Hepatocyte (in vitro differentiated cells): ENCODE measurements at regions not wholly inside any gene's neighbourhood (a gene's known extent, or its start where the extent isn't known, plus 50 kb on each side); places are given as distances from the start of the nearest gene placed in this dataset.

Source experiments
- DNase-seq: peaks from one replicate; pipeline ENCODE4 v3.0.0-alpha.2; 2016; ENCODE audit warnings: low spot score
- H2AFZ ChIP-seq: fragments of 200-600 bp; sonication (generic); 2 replicates; pipeline ENCODE4 v1.6.0; 2016; ENCODE audit warnings: antibody characterized with exemption, mild to moderate bottlenecking
- H3K27ac ChIP-seq: fragments of 200-600 bp; sonication (generic); 2 replicates; pipeline ENCODE4 v1.5.1; 2016; ENCODE audit warnings: mild to moderate bottlenecking
- H3K27me3 ChIP-seq: fragments of 200-600 bp; sonication (generic); 2 replicates; pipeline ENCODE4 v1.6.1; 2016
- H3K36me3 ChIP-seq: fragments of 200-600 bp; sonication (generic); replicated peaks from 2 replicates; pipeline ENCODE4 v1.5.1; 2016; ENCODE audit warnings: low read depth; ENCODE audit not compliant: insufficient read depth
- H3K4me1 ChIP-seq: fragments of 200-600 bp; sonication (generic); 2 replicates; pipeline ENCODE4 v1.5.1; 2016; ENCODE audit warnings: mild to moderate bottlenecking, moderate library complexity; ENCODE audit not compliant: insufficient read depth
- H3K4me2 ChIP-seq: fragments of 200-600 bp; sonication (generic); 2 replicates; pipeline ENCODE4 v1.6.0; 2016
- H3K4me3 ChIP-seq: fragments of 200-600 bp; sonication (generic); 2 replicates; pipeline ENCODE4 v1.5.1; 2016; ENCODE audit warnings: mild to moderate bottlenecking
- H3K79me2 ChIP-seq: fragments of 200-600 bp; sonication (generic); 2 replicates; pipeline ENCODE4 v1.6.0; 2017; ENCODE audit warnings: mild to moderate bottlenecking
- H3K9me2 ChIP-seq: fragments of 200-600 bp; sonication (generic); replicated peaks from 2 replicates; pipeline ENCODE4 v1.6.0; 2017; ENCODE audit warnings: mild to moderate bottlenecking; ENCODE audit not compliant: insufficient read depth
- H3K9me3 ChIP-seq: fragments of 200-600 bp; sonication (generic); 2 replicates; pipeline ENCODE4 v1.5.1; 2016; ENCODE audit warnings: low read depth, mild to moderate bottlenecking
- H4K20me1 ChIP-seq: fragments of 200-600 bp; sonication (generic); 2 replicates; pipeline ENCODE4 v1.6.0; 2016; ENCODE audit warnings: mild to moderate bottlenecking; ENCODE audit not compliant: insufficient read depth, poor library complexity, severe bottlenecking
- CTCF ChIP-seq: fragments of 200-600 bp; sonication (generic); IDR thresholded peaks from 2 replicates; pipeline ENCODE4 v1.5.1; 2016; ENCODE audit warnings: antibody characterized with exemption, mild to moderate bottlenecking; ENCODE audit not compliant: poor library complexity
- EZH2 ChIP-seq: fragments of 200-600 bp; sonication (generic); IDR thresholded peaks from 2 replicates; pipeline ENCODE4 v1.6.1; 2016; ENCODE audit warnings: antibody characterized with exemption, mild to moderate bottlenecking, borderline replicate concordance
- EZH2phosphoT487 ChIP-seq: fragments of 200-600 bp; sonication (generic); IDR thresholded peaks from one replicate; pipeline ENCODE4 v1.6.1; 2018; ENCODE audit warnings: antibody characterized with exemption, mild to moderate bottlenecking, low read depth, moderate library complexity; ENCODE audit not compliant: unreplicated experiment, severe bottlenecking
- WGBS: methylation state at CpG from one replicate; pipeline ENCODE4 v1.1.6; 2016; ENCODE audit warnings: low lambda C conversion rate; ENCODE audit errors: missing lambda C conversion rate; 5-methylcytosine and 5-hydroxymethylcytosine counted together

GRCh38 chr20:60480950-60481742, 522.9 kb downstream of the CDH26 start:
- Histone ChIP-seq H3K36me3 (no peaks in the 10 kb centered on the region), H3K4me2 (no peak overlapping the region), H3K4me3 (no peak overlapping the region), H3K27ac (no peak overlapping the region), H3K9me3 (no peaks in the 10 kb centered on the region), H4K20me1 (no peaks in the 10 kb centered on the region), H3K4me1 (no peaks in the 10 kb centered on the region), H2AFZ (no peak overlapping the region), H3K79me2 (no peaks in the 10 kb centered on the region), H3K27me3 (no peaks in the 10 kb centered on the region), H3K9me2 (no peaks in the 10 kb centered on the region)
- 83% methylated on average over 24 of the region's 25 CpGs for WGBS
- TF ChIP-seq EZH2phosphoT487, result no peak
- no peak for TF ChIP-seq CTCF
- TF ChIP-seq EZH2, result no peak
- no peak for DNase-seq

GRCh38 chr20:60481743-60482133, 523.5 kb downstream of the CDH26 start:
- H3K79me2 ChIP-seq, result no peaks in the 10 kb centered on the region
- no peak overlapping the region for H3K4me3 ChIP-seq
- TF ChIP-seq CTCF (no peak), EZH2 (no peak), EZH2phosphoT487 (no peak)
- no peaks in the 10 kb centered on the region for H3K36me3 ChIP-seq
- no peak for DNase-seq
- WGBS, result 59% methylated on average over 7 of the region's 7 CpGs
- H3K9me2 ChIP-seq, result no peaks in the 10 kb centered on the region
- no peaks in the 10 kb centered on the region for H3K27me3 ChIP-seq
- H3K4me1 ChIP-seq, result no peaks in the 10 kb centered on the region
- H4K20me1 ChIP-seq, result no peaks in the 10 kb centered on the region
- H2AFZ ChIP-seq, result no peak overlapping the region
- no peak overlapping the region for H3K27ac ChIP-seq
- H3K4me2 ChIP-seq, result no peak overlapping the region
- no peaks in the 10 kb centered on the region for H3K9me3 ChIP-seq

- no peaks in the 10 kb centered on the region for H3K36me3 ChIP-seq
- H3K4me3 ChIP-seq, result no peak overlapping the region
- no peak overlapping the region for H2AFZ ChIP-seq
Measured at GRCh38 chr20:60482221-60483008, 524.2 kb downstream of the CDH26 start.

More at GRCh38 chr20:60482221-60483008, 524.2 kb downstream of the CDH26 start:
- Histone ChIP-seq H3K27ac (no peak overlapping the region), H3K27me3 (no peaks in the 10 kb centered on the region), H3K4me2 (no peak overlapping the region), H4K20me1 (no peaks in the 10 kb centered on the region), H3K4me1 (no peaks in the 10 kb centered on the region), H3K9me3 (no peaks in the 10 kb centered on the region), H3K9me2 (no peaks in the 10 kb centered on the region), H3K79me2 (no peaks in the 10 kb centered on the region)
- TF ChIP-seq EZH2, result no peak
- TF ChIP-seq EZH2phosphoT487, result no peak
- TF ChIP-seq CTCF, result no peak
- no peak for DNase-seq
- WGBS, result 79% methylated on average over 16 of the region's 16 CpGs
